ENCODE measurements at regions not wholly inside any gene's neighbourhood (a gene's known extent, or its start where the extent isn't known, plus 50 kb on each side); places are given as distances from the start of the nearest gene placed in this dataset.
"Not testable (repeated sequence)": the region's sequence is repeated elsewhere in the genome, so short reads cannot be mapped to it uniquely, and the experiment has no call there.

- DNase-seq (peak; percentile 6 to 37 (median 32)), ATAC-seq (no peak)
- WGBS = 67% methylated on average over 10 of the region's 10 CpGs
- no peaks in the 10 kb centered on the region for H3K27me3 ChIP-seq (ENCODE audit: control insufficient read depth, insufficient read depth)
- H3K4me3 ChIP-seq (ENCODE audit: low read length) = no peak overlapping the region
- no peaks in the 10 kb centered on the region for H3K4me1 ChIP-seq (ENCODE audit: control insufficient read depth, insufficient read depth, low read length)
- no peaks in the 10 kb centered on the region for H3K9me3 ChIP-seq (ENCODE audit: control insufficient read depth, low read length)
- H3K27ac ChIP-seq (ENCODE audit: low read length) = no peak overlapping the region
- intact Hi-C loops (cut with DNase I) = no loop called here
Observed at GRCh38 chr4:1572010-1572385, 112.1 kb downstream of the FAM53A start.

GRCh38 chr4:1571165-1572009 is 112.7 kb downstream of the FAM53A start:
- Histone ChIP-seq H3K27me3 (ENCODE audit: control insufficient read depth, insufficient read depth) (no peaks in the 10 kb centered on the region), H3K27ac (ENCODE audit: low read length) (no peak overlapping the region), H3K4me3 (ENCODE audit: low read length) (no peak overlapping the region), H3K4me1 (ENCODE audit: control insufficient read depth, insufficient read depth, low read length) (no peaks in the 10 kb centered on the region), H3K9me3 (ENCODE audit: control insufficient read depth, low read length) (no peaks in the 10 kb centered on the region)
- intact Hi-C loops (cut with DNase I) = no loop called here
- 74% methylated on average over 22 of the region's 22 CpGs for WGBS
- DNase-seq (peak; percentile 6 to 50 (median 41)), ATAC-seq (no peak)

GRCh38 chr4:1570291-1571164 is 113.6 kb downstream of the FAM53A start:
- no peak overlapping the region for H3K4me3 ChIP-seq (ENCODE audit: low read length)
- H3K9me3 ChIP-seq (ENCODE audit: control insufficient read depth, low read length) = no peaks in the 10 kb centered on the region
- intact Hi-C loops (cut with DNase I) = no loop called here
- peak; percentile 7 to 51 (median 48) for DNase-seq
- no peaks in the 10 kb centered on the region for H3K27me3 ChIP-seq (ENCODE audit: control insufficient read depth, insufficient read depth)
- H3K27ac ChIP-seq (ENCODE audit: low read length) = no peak overlapping the region
- 81% methylated on average over 25 of the region's 25 CpGs for WGBS
- no peak for ATAC-seq
- no peaks in the 10 kb centered on the region for H3K4me1 ChIP-seq (ENCODE audit: control insufficient read depth, insufficient read depth, low read length)

GRCh38 chr4:1569461-1570151 is 114.5 kb downstream of the FAM53A start:
- DNase-seq (peak; percentile 8 to 30 (median 29)), ATAC-seq (no peak)
- H3K27me3 ChIP-seq (ENCODE audit: control insufficient read depth, insufficient read depth) = no peaks in the 10 kb centered on the region
- 75% methylated on average over 20 of the region's 20 CpGs for WGBS
- no peaks in the 10 kb centered on the region for H3K4me1 ChIP-seq (ENCODE audit: control insufficient read depth, insufficient read depth, low read length)
- no peaks in the 10 kb centered on the region for H3K9me3 ChIP-seq (ENCODE audit: control insufficient read depth, low read length)
- H3K4me3 ChIP-seq (ENCODE audit: low read length) = no peak overlapping the region
- H3K27ac ChIP-seq (ENCODE audit: low read length) = no peak overlapping the region
- intact Hi-C loops (cut with DNase I) = no loop called here

GRCh38 chr4:1568855-1569460 is 115.2 kb downstream of the FAM53A start:
- 68% methylated on average over 31 of the region's 31 CpGs for WGBS
- intact Hi-C loops (cut with DNase I) = no loop called here
- no peak overlapping the region for H3K27ac ChIP-seq (ENCODE audit: low read length)
- DNase-seq (peak; percentile 9 to 51 (median 50)), ATAC-seq (no peak)
- no peaks in the 10 kb centered on the region for H3K9me3 ChIP-seq (ENCODE audit: control insufficient read depth, low read length)
- no peak overlapping the region for H3K4me3 ChIP-seq (ENCODE audit: low read length)
- H3K4me1 ChIP-seq (ENCODE audit: control insufficient read depth, insufficient read depth, low read length) = no peaks in the 10 kb centered on the region
- H3K27me3 ChIP-seq (ENCODE audit: control insufficient read depth, insufficient read depth) = no peaks in the 10 kb centered on the region

- H3K27me3 ChIP-seq (ENCODE audit: control insufficient read depth, insufficient read depth) = no peaks in the 10 kb centered on the region
- DNase-seq (peak; percentile 16 to 56 (median 47)), ATAC-seq (no peak)
- H3K4me1 ChIP-seq (ENCODE audit: control insufficient read depth, insufficient read depth, low read length) = no peaks in the 10 kb centered on the region
- 45% methylated on average over 42 of the region's 42 CpGs for WGBS
- no peak overlapping the region for H3K4me3 ChIP-seq (ENCODE audit: low read length)
- H3K27ac ChIP-seq (ENCODE audit: low read length) = no peak overlapping the region
- H3K9me3 ChIP-seq (ENCODE audit: control insufficient read depth, low read length) = no peaks in the 10 kb centered on the region
- intact Hi-C loops (cut with DNase I) = no loop called here
Observed at GRCh38 chr4:1567808-1568581, 116.1 kb downstream of the FAM53A start.

- WGBS = 77% methylated on average over 6 of the region's 6 CpGs
- Histone ChIP-seq H3K4me3 (ENCODE audit: low read length) (no peak overlapping the region), H3K27ac (ENCODE audit: low read length) (no peak overlapping the region), H3K9me3 (ENCODE audit: control insufficient read depth, low read length) (no peaks in the 10 kb centered on the region), H3K4me1 (ENCODE audit: control insufficient read depth, insufficient read depth, low read length) (no peaks in the 10 kb centered on the region), H3K27me3 (ENCODE audit: control insufficient read depth, insufficient read depth) (no peaks in the 10 kb centered on the region)
- intact Hi-C loops (cut with DNase I) = no loop called here
- DNase-seq = peak; percentile 10 to 46 (median 45)
- ATAC-seq = no peak
Observed at GRCh38 chr4:1567519-1567807, 116.7 kb downstream of the FAM53A start.

- WGBS = 66% methylated on average over 19 of the region's 19 CpGs
- Histone ChIP-seq H3K27me3 (ENCODE audit: control insufficient read depth, insufficient read depth) (no peaks in the 10 kb centered on the region), H3K4me1 (ENCODE audit: control insufficient read depth, insufficient read depth, low read length) (no peaks in the 10 kb centered on the region), H3K9me3 (ENCODE audit: control insufficient read depth, low read length) (no peaks in the 10 kb centered on the region), H3K4me3 (ENCODE audit: low read length) (no peak overlapping the region), H3K27ac (ENCODE audit: low read length) (no peak overlapping the region)
- intact Hi-C loops (cut with DNase I) = no loop called here
- DNase-seq (peak; percentile 12 to 36 (median 25)), ATAC-seq (no peak)
Observed at GRCh38 chr4:1566838-1567518, 117.1 kb downstream of the FAM53A start.

GRCh38 chr4:1566301-1566837 is 117.7 kb downstream of the FAM53A start:
- peak in 2 of 3 donors; percentile 16 to 49 for DNase-seq
- WGBS = 43% methylated on average over 13 of the region's 14 CpGs
- ATAC-seq; H3K4me3 ChIP-seq (ENCODE audit: low read length); H3K4me1 ChIP-seq (ENCODE audit: control insufficient read depth, insufficient read depth, low read length); H3K27ac ChIP-seq (ENCODE audit: low read length); H3K9me3 ChIP-seq (ENCODE audit: control insufficient read depth, low read length); intact Hi-C loops (cut with DNase I); H3K27me3 ChIP-seq (ENCODE audit: control insufficient read depth, insufficient read depth): not testable (repeated sequence)

Measured in right cardiac atrium (tissue), 5 donors.